GM21390 (cell line): ENCODE measurements at regions not wholly inside any gene's neighbourhood (a gene's known extent, or its start where the extent isn't known, plus 50 kb on each side); places are given as distances from the start of the nearest gene placed in this dataset.
"Not testable (repeated sequence)": the region's sequence is repeated elsewhere in the genome, so short reads cannot be mapped to it uniquely, and the experiment has no call there.

Experiments
- ATAC-seq: cut with Tn5 transposase; IDR thresholded peaks from one replicate; pipeline ENCODE4 v1.9.1; 2021; ENCODE audit not compliant: unreplicated experiment

GRCh38 chr22:22122348-22123117 is 122.1 kb upstream of the VPREB1 start:
- no peak for ATAC-seq

- ATAC-seq: no peak
Observed at GRCh38 chr22:22121445-22121844, 123.1 kb upstream of the VPREB1 start.

DNA sequence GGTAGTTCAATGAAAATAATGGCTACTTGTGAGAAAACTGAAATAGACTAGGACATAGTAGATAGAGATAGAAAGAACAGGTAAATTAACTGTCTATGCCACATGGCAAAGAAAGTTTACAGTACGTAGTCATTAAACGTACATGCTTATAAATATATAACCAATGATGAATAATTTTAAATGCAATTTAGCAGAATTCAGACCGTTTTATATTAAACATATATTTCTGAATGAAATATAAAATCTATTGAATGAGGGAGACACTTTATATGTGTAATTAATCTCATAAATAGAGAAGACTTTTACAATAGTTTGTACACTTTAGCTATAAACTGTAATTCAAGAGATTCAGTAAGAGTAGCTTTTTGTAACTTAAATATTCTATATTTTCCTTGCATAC is 124.4 kb upstream of the VPREB1 start:
- ATAC-seq: no peak

GRCh38 chr22:22118987-22119386 is 125.6 kb upstream of the VPREB1 start:
- no peak for ATAC-seq

DNA sequence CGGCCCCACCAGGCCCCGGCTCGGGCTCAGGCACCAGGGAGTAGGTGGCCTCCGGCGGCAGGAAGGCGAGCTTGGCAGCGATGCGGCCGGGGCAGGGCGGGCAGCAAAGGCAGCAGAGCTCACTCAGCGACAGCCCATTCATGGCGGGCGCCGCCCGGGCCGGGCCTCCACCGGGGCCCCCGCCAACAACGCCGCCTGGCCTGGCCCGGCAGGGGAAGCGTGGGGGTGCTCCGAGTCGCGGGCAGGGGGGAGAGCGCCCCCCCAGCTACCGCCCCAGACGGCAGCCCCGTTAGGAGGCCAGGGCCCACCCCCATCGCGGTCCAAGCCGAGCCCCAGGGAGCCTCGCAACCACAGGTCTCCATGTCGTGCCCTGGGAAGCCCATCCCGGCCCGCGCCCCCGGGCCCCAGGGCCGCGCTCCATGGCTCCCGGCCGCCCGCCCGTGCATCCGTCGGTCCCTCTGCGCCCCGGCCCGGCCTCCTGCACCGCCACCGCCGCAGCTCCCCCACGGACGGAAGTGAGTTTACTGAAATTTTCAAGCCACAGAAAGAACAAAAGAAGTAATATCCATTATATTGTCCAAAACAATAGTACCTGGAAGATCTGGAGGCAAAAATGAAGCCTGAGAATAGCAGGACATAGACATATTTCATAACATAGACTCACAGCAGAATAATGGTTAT is 126.6 kb upstream of the VPREB1 start:
- not testable (repeated sequence) for ATAC-seq

DNA sequence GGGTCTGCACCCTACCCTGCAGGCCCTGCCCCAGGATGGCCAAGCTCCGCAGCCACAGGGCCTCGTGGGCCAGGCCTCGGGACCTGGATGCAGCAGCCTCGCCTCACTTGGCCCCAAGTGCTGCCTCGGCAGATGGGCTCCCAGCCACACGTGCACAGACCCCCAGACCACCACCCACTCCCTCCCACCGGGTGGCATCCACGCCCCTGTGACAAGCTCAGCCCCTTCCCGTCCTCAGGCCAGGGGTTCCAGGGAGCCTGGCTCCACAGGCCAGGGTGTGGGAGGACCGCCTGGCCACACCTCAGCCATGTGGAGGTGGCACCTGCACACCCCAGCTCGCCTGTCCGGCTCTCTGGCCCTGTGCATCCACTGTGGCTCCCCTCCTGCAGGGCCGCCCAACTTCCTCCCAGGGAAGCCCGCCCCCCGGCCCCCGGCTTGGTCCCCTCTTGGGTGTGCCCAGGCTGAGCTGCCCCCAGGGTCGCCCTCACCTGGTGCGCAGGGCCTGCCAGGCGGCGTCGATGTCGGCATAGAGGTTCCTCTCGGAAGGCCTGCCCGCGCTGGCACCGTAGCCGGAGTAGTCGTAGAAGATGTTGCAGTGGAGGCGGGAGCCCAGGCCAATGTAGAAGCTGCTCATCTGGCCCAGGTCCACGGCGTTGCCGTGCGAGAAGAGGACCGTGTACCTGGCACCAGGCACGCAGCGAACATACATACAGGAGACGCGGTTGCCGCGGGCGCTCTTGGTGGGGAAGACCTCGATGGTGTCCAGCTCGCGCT is 127.4 kb upstream of the VPREB1 start:
- ATAC-seq: not testable (repeated sequence)

- no peak for ATAC-seq
Observed at GRCh38 chr22:22113701-22114100, 130.9 kb upstream of the VPREB1 start.

GRCh38 chr22:22112533-22113294 is 130.1 kb upstream of the TOP3B start:
- no peak for ATAC-seq

GRCh38 chr22:22111983-22112382 is 129.4 kb upstream of the TOP3B start:
- no peak for ATAC-seq

- peak; percentile 47 for ATAC-seq
Observed at GRCh38 chr22:22111267-22111751, 128.7 kb upstream of the TOP3B start.

DNA sequence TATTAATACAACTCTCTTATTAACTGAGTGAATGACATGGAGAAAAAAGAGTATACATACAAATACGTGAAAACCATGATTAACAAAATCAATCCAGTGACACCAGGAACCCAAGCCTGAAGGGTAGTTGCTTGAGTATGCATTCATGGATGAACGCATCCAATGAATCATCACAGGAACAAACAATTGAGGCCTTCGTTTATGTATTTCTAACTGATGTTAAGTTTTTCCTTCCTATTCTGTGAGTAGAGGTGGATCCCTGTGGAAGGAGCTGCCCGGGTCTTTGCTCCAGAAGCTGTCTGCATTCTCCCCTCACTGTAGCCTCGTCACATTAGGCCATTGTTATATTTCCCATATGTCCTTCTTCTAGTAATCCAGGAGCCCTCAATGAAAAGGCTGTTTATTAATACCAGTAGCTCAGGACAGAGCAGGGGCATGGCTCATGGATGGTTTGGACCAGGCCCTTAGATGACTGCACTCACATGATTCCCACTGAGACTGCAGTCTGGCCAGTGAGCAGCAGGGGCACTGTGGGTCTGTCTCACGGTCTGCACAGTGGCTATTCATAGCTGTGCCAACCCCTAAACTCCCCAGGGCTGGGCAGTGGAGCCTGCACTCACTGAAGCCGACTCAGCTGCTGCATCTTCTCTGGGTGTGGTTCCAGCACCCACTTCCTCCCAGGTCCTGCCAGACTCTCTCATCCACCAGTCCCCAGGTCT is 128.1 kb upstream of the TOP3B start:
- peak; percentile 86 for ATAC-seq

GRCh38 chr22:22109693-22110466 is 127.3 kb upstream of the TOP3B start:
- ATAC-seq: no peak

DNA sequence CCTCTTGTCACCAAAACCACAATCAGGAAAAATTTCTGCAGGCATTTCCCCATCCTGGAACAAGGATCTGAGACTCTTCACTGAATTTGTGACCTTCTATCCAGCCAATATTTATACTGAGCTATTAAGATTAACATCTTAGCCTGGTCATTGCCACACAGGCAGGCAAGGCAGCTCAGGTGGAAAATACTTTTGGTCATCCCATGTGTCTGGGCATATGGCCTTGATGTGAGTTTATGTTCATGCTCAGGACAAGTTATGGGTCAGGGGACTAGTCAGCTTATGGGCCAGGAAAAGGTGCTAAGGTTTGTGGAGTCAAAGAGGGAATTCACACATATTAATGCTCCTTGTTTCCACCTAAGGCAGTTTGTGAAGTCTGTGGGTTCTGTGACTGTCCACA is 124.3 kb upstream of the TOP3B start:
- no peak for ATAC-seq

- ATAC-seq: no peak
Observed at GRCh38 chr22:22105364-22105763, 122.8 kb upstream of the TOP3B start.

GRCh38 chr22:22103078-22103875 is 120.7 kb upstream of the TOP3B start:
- no peak for ATAC-seq

DNA sequence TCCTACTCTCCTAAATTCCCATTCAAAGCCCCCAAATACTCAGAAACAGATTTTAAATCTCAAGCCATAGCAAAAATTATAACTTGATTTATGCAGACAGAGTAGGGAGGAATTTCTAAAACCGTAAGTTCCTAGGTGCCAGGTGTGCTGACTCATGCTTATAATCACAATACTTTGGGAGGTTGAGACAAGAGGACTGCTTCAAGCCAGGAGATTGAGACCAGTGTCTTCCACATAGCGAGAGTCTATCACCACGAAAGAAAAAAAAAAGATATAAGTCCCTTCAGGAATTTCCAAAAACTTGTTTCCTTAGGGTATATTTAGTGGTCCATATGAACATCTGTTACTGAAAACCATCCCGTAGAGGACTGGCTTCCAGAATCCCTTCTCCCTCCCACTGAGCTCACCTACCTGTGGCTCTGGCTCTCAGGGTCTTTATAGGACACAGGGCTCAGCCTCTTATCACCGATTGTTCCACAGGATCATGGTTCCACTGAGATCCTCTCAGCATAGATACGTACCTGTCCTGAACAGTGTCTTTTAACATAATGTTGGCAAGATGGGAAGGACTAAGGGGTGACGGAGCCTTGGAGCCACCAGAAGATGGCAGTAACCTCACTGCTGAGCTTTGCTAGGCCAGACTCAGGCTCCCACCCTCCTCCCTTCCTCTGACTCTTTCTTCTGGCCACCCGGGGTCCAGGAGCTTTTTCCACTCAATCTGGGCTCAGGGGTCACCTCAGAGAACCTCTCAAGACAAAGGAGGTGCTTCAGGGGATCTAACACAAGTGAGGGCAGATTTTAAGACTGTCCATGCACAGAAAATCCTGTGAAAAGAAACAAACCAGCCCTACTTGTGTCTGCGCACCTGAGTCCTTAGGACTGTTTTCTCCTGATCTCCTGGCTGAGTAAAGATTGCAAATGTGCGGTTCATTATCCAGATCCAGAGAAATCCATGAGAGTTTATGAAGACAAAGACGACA is 117.5 kb upstream of the TOP3B start:
- ATAC-seq: no peak

GRCh38 chr22:22099194-22099486 is 116.6 kb upstream of the TOP3B start:
- ATAC-seq: no peak
